AG04449 (cell line): ENCODE measurements at regions not wholly inside any gene's neighbourhood (a gene's known extent, or its start where the extent isn't known, plus 50 kb on each side); places are given as distances from the start of the nearest gene placed in this dataset.

ENCODE experiments used
- CTCF ChIA-PET: fragments of 350-600 bp; formaldehyde crosslinking; extraction: SDS; loops from one replicate; lab custom pipeline; 2021; ENCODE audit warnings: antibody characterized with exemption; lab: Yijun Ruan, JAX
- POLR2A ChIA-PET: fragments of 400-600, 350-600 bp; formaldehyde crosslinking; extraction: SDS; loops from one replicate; lab custom pipeline; 2020; ENCODE audit warnings: antibody characterized with exemption, inconsistent platforms; lab: Yijun Ruan, JAX
- DNase-seq: peaks from one replicate; pipeline ENCODE4 v3.0.0-alpha.2; 2010; ENCODE audit warnings: low read depth, low spot score
- H3K4me3 ChIP-seq: 2 replicates; pipeline ENCODE4 v1.5.1; 2011; ENCODE audit warnings: low read depth, mild to moderate bottlenecking, control low read depth, low read length
- CTCF ChIP-seq: IDR thresholded peaks from one replicate; pipeline ENCODE4 v1.5.1; 2011; ENCODE audit warnings: mild to moderate bottlenecking, moderate library complexity, low read length, control low read depth, inconsistent platforms; ENCODE audit not compliant: insufficient read depth; ENCODE audit errors: missing control alignments

- no peak for TF ChIP-seq CTCF
- ChIA-PET POLR2A (no interaction called here), CTCF (interaction anchor here (0.9 to 3.2 kb wide), 8 partner anchors 10 to 621 kb away, joined by 3 to 18 read pairs (median 4); no protein-coding TSS in a partner anchor)
- DNase-seq = no peak
- H3K4me3 ChIP-seq = no peak overlapping the region
Observed at GRCh38 chr1:200305806-200306205, 104.0 kb downstream of the ZNF281 start.

GRCh38 chr1:200304171-200304570 is 105.7 kb downstream of the ZNF281 start:
- no peak for DNase-seq
- H3K4me3 ChIP-seq = no peak overlapping the region
- ChIA-PET POLR2A (no interaction called here), CTCF (interaction anchor here (0.7 to 3.0 kb wide), 6 partner anchors 8 to 258 kb away, joined by 3 to 13 read pairs (median 4); no protein-coding TSS in a partner anchor)
- TF ChIP-seq CTCF = no peak

GRCh38 chr1:200302921-200303290 is 106.9 kb downstream of the ZNF281 start:
- H3K4me3 ChIP-seq = peak overlapping the region; percentile 65
- POLR2A ChIA-PET = interaction anchor here (1.0 to 1.3 kb wide), 2 partner anchors 11 to 181 kb away, joined by 3 read pairs; no protein-coding TSS in a partner anchor

GRCh38 chr1:200302192-200302920 is 107.5 kb downstream of the ZNF281 start:
- no peak for DNase-seq
- CTCF ChIA-PET = interaction anchor here (1.0 to 3.0 kb wide), 9 partner anchors 9 to 617 kb away, joined by 3 to 13 read pairs (median 4); no protein-coding TSS in a partner anchor
- H3K4me3 ChIP-seq = peak overlapping the region; percentile 65
- POLR2A ChIA-PET = interaction anchor here (0.8 to 1.3 kb wide), 3 partner anchors 12 to 181 kb away, joined by 3 read pairs; no protein-coding TSS in a partner anchor
- no peak for TF ChIP-seq CTCF

More at GRCh38 chr1:200302921-200303290, 106.9 kb downstream of the ZNF281 start:
- TF ChIP-seq CTCF = no peak
- no peak for DNase-seq
- CTCF ChIA-PET = interaction anchor here (1.0 to 3.0 kb wide), 4 partner anchors 12 to 618 kb away, joined by 3 to 13 read pairs (median 4); no protein-coding TSS in a partner anchor

- TF ChIP-seq CTCF = no peak
- DNase-seq = no peak
- ChIA-PET CTCF (interaction anchor here (1.1 to 1.7 kb wide), 6 partner anchors 10 to 163 kb away, joined by 3 to 6 read pairs (median 4); no protein-coding TSS in a partner anchor), POLR2A (no interaction called here)
- no peak overlapping the region for H3K4me3 ChIP-seq
Observed at GRCh38 chr1:200301152-200301551, 108.7 kb downstream of the ZNF281 start.

GRCh38 chr1:200299571-200299970 is 110.3 kb downstream of the ZNF281 start:
- CTCF ChIA-PET = interaction anchor here (0.9 to 1.2 kb wide), 2 partner anchors 9 to 161 kb away, joined by 4 to 5 read pairs; no protein-coding TSS in a partner anchor
- DNase-seq = no peak
- POLR2A ChIA-PET = no interaction called here
- no peak overlapping the region for H3K4me3 ChIP-seq
- TF ChIP-seq CTCF = no peak
